ENCODE measurements at regions not wholly inside any gene's neighbourhood (a gene's known extent, or its start where the extent isn't known, plus 50 kb on each side); places are given as distances from the start of the nearest gene placed in this dataset.

- TF ChIP-seq RNF2 (IDR thresholded peaks at IDR 0.05; ENCODE audit: borderline replicate concordance, low read depth, low read length, missing control alignments, poor library complexity, severe bottlenecking) (no peak), GABPA (IDR thresholded peaks at IDR 0.05; ENCODE audit: borderline replicate concordance, insufficient read depth, low read length) (no peak), ATF3 (IDR thresholded peaks at IDR 0.05; ENCODE audit: insufficient read depth, low read depth, low read length) (no peak), EGR1 (IDR thresholded peaks at IDR 0.05; ENCODE audit: borderline replicate concordance, low read depth, low read length) (no peak)
These were observed 949.4 kb upstream of the FANCL start (continued) for GRCh38 chr2:59190518-59190917.
